PFSK-1 (cell line): ENCODE measurements at regions not wholly inside any gene's neighbourhood (a gene's known extent, or its start where the extent isn't known, plus 50 kb on each side); places are given as distances from the start of the nearest gene placed in this dataset.

ENCODE experiments used
- FOXP2 ChIP-seq: optimal IDR thresholded peaks from 2 replicates; pipeline ENCODE3; 2011; ENCODE audit warnings: borderline replicate concordance, control low read depth, inconsistent platforms; ENCODE audit not compliant: insufficient read depth; ENCODE audit errors: extremely low read length, extremely low read depth
- POLR2AphosphoS5 ChIP-seq: IDR thresholded peaks from 2 replicates; pipeline ENCODE4 v1.6.1; 2012; ENCODE audit warnings: low read depth, mild to moderate bottlenecking, control low read depth, low read length, moderate library complexity
- REST ChIP-seq, 2 experiments: IDR thresholded peaks; 2 replicates each; pipeline versions ENCODE4 v1.6.1 to v1.8.0; 2011 to 2012; ENCODE audit warnings: low read depth in 2 of 2, low read length in 2 of 2, control low read depth in 1 of 2, inconsistent platforms in 1 of 2, mild to moderate bottlenecking in 1 of 2, moderate library complexity in 1 of 2; ENCODE audit not compliant: insufficient read depth in 1 of 2
- SIN3A ChIP-seq: IDR thresholded peaks from 2 replicates; pipeline ENCODE4 v1.6.1; 2012; ENCODE audit warnings: mild to moderate bottlenecking, low read length, moderate library complexity, borderline replicate concordance; ENCODE audit not compliant: insufficient read depth
- TAF1 ChIP-seq: IDR thresholded peaks from 2 replicates; pipeline ENCODE4 v1.6.1; 2012; ENCODE audit warnings: low read length, control low read depth, borderline replicate concordance; ENCODE audit not compliant: insufficient read depth

GRCh38 chr20:4375881-4376280 lies 126.8 kb upstream of the ADRA1D start:
- TF ChIP-seq SIN3A (no peak), POLR2AphosphoS5 (no peak), FOXP2 (no peak), TAF1 (no peak), REST (IDR thresholded peaks at IDR 0.05; ENCODE audit: insufficient read depth in 1 of 2, low read depth in 2 of 2, low read length in 2 of 2) (no peak)

- TF ChIP-seq POLR2AphosphoS5: no peak
- TF ChIP-seq TAF1: no peak
- TF ChIP-seq FOXP2: no peak
- TF ChIP-seq SIN3A: no peak
- TF ChIP-seq REST (IDR thresholded peaks at IDR 0.05; ENCODE audit: insufficient read depth in 1 of 2, low read depth in 2 of 2, low read length in 2 of 2): no peak
Measured at GRCh38 chr20:4373454-4373853, 124.4 kb upstream of the ADRA1D start.

GRCh38 chr20:4371623-4372251 lies 122.7 kb upstream of the ADRA1D start:
- TF ChIP-seq REST (IDR thresholded peaks at IDR 0.05; ENCODE audit: insufficient read depth in 1 of 2, low read depth in 2 of 2, low read length in 2 of 2) (no peak), POLR2AphosphoS5 (no peak), SIN3A (no peak), TAF1 (no peak), FOXP2 (no peak)

- TF ChIP-seq SIN3A (no peak), POLR2AphosphoS5 (no peak), REST (IDR thresholded peaks at IDR 0.05; ENCODE audit: insufficient read depth in 1 of 2, low read depth in 2 of 2, low read length in 2 of 2) (no peak), FOXP2 (no peak), TAF1 (no peak)
Measured at GRCh38 chr20:4370851-4371250, 121.8 kb upstream of the ADRA1D start.

- TF ChIP-seq REST (IDR thresholded peaks at IDR 0.05; ENCODE audit: insufficient read depth in 1 of 2, low read depth in 2 of 2, low read length in 2 of 2) (no peak), SIN3A (no peak), FOXP2 (no peak), POLR2AphosphoS5 (no peak), TAF1 (no peak)
Measured at GRCh38 chr20:4369798-4370124, 120.7 kb upstream of the ADRA1D start.
